NCI-H1105 (cell line): ENCODE measurements at regions not wholly inside any gene's neighbourhood (a gene's known extent, or its start where the extent isn't known, plus 50 kb on each side); places are given as distances from the start of the nearest gene placed in this dataset.
"Not testable (repeated sequence)": the region's sequence is repeated elsewhere in the genome, so short reads cannot be mapped to it uniquely, and the experiment has no call there.

Experiments
- DNase-seq: peaks from one replicate; lab custom pipeline; 2025; lab: John Stamatoyannopoulos, UW

GRCh38 chr2:234275515-234275914 is 221.4 kb downstream of the ARL4C start:
- peak; percentile 64 for DNase-seq

- DNase-seq, result no peak
These were observed 222.8 kb downstream of the ARL4C start for GRCh38 chr2:234273887-234274584.

GRCh38 chr2:234272069-234272850 is 221.8 kb downstream of the SPP2 start:
- no peak for DNase-seq

- no peak for DNase-seq
These were observed 220.8 kb downstream of the SPP2 start for GRCh38 chr2:234271338-234271737.

GRCh38 chr2:234269769-234270204 is 219.3 kb downstream of the SPP2 start:
- no peak for DNase-seq

DNA sequence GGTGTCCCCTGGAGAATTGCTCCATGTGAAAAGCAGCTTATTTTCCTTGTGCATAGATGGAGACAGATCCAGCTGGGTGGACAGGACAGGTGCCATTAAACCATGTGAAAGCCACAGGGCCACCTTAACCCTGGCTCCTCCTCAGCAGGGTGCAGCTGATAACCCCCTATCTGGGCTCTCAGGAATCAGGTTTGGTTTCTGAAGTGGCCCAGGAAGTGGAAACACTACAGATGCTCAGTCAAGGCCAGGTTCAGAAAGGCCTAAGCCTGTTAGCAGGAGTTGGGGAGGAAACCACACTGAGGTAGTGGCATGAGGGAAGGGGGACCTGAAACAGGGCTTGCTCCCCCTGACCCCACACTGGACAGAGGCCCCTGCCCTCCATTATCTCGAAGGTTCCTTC is 217.0 kb downstream of the SPP2 start:
- DNase-seq, result no peak

- DNase-seq, result no peak
These were observed 216.4 kb downstream of the SPP2 start for GRCh38 chr2:234266952-234267351.

DNA sequence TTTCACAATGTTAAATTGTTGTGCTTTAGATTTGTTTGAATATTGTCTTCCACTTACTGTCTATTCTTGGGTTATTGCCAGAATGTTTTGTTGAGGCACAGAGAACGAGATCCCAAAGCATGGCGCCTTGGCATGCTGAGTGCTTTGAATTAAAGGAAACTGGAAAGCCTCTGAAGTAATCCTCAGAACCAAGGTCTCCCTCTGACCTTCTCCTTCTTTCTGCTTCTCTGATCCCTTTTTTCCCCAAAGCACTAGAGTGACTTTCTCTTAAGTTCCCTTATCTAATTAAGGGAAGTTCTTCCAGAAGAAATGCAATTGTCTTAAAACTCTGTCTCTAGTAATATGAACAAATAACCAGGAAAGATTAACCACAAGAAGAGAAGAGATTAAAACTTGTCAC is 214.7 kb downstream of the SPP2 start:
- no peak for DNase-seq

DNA sequence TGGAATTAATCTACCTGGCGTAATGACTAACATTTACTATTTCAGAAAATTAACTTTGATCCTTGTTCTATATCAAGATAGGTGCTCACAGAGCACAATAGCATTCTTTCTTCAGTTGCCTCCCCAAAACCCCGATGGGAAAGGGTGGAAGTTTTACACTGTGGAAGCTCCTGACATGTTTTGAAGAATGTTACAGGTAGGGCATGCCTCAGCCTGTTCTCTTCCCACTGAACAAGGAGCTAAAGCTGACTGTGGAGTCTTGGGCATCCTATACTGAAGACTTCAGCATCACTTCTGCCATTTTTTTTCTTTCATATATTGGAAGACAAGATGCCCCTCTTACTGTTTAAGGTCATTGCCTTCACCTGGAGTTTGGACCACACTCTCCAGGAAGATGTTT is 211.2 kb downstream of the SPP2 start:
- no peak for DNase-seq

DNA sequence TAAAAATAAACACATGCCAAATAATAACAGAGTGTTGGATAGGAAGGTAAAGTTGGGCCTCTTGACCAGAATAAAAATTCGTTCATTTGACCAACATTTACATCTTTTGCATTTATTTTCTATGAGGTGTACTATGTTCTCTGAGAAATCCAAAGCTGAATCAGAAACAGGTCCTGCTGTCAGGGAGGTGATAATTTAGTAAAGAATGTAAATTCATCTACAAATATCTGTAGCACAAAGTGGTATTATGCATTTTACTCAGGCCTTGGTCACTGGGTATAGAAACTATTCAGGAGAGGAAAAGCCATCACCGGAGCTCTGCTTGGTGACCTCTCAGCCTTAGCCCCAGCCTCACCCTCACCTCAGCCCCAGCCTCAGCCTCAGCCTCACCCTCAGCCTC is 208.9 kb downstream of the SPP2 start:
- no peak for DNase-seq

DNA sequence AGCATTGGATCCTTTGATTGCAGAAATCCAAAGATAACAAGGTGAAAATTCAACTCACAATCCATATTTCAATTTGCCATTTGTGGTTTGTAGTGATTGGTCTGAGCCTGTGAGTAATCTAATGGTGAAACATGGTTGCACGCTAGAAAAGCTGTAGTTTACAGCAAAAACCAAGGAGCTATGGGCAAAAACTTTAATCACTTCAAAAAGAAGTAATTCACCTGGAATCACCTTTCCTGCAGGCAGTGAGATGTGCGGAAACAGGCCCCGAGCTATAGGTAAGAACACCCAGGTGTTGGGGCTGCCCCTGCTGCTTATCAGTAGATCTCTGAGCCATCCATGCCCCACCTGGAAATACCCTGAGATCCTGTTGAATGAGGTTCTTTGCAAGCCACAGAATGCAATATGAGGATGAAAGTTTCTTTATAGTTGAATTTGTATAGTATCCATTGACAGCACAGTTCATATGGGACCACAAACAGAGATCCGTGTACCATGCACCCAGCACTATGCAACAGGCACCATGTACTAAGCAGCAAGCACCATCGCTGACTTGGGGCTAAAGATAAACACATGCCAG is 208.2 kb downstream of the SPP2 start:
- no peak for DNase-seq

DNA sequence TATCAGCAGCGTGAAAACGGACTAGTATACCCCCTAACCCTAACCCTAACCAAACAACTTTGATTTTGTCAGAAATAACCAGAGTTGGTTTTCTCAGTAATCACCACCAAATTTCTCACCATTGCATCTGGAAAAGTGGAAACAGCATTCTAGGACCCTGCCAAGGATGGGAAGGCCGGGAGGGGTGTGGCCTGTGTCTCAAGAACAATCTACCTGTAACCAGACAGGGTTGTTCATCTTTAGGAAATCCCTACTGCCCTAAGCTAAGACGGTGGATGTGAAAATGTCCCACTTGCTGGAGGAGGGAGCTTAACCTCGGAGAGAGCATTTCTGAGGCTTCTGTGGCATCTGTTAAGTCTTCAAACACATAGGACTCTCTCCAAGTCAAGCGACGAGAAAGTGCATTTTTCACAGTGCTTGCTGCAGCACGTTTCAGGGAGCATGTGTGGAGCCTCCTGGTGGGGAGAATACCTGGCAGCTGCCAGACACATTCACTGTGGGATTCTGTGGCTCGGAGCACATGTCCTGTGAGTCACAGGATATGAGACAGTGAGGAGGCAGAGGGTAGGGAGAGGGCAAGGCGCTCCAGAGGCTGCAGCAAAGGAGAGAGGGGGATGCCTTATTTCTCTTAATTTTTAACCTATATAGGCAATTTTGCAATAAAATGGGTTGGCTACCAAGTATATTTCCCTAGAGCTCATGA is 207.5 kb downstream of the SPP2 start:
- DNase-seq, result no peak

DNA sequence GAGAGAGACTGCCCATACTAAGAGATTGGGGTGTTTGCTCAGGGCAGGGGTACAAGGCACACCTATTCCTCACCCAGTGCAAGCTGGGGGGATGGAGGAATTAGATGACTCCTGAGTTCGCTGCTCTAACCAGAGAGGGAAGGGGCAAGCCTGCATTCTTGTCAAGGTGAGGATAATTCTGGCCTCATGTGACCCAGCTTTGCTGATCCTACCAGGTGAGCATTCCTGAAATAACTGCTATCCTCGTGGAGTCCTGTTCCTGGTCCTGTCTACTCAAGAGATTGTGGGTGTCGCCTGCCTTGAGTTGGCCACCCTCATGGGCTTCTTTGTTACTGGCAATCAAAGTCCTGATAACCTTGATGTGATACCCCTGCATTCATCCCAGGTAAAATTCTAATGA is 206.0 kb downstream of the SPP2 start:
- no peak for DNase-seq

DNA sequence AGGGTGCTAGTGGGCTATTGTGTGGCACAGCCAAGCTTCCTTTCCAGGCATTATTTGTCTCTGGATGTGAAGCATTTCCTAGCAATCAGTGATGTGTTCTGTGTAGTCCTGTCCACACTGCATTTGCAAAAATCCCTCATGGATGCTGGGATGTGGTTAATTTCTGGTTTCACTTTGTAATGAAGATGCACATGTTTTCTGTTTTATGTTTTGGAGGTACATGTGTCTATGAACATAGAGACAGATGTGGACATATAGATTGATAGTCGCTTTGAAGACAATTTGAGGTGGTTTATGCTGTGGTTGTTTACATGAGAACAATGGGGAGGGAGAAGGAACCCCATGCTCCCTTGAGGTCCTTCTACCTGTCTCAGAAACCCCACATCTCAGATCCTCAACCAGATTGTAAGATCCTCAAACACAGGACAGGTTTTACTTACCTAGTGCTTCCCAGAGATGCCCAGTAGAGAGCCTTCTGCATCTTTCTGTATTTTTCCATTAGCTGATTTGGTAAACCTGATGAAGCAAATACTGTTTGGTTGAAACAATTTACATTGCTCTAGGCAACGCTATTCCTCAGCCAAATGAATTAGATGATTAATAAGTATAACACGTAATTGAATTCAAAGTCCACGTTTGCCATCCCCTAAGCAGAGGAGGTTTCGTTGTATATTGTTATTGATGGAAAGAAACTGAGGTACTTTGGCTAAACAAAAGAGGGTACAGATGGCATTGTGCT is 204.4 kb downstream of the SPP2 start:
- no peak for DNase-seq

GRCh38 chr2:234252772-234253171 is 202.3 kb downstream of the SPP2 start:
- peak; percentile 68 for DNase-seq

- DNase-seq, result no peak
These were observed 201.1 kb downstream of the SPP2 start for GRCh38 chr2:234251326-234252271.

DNA sequence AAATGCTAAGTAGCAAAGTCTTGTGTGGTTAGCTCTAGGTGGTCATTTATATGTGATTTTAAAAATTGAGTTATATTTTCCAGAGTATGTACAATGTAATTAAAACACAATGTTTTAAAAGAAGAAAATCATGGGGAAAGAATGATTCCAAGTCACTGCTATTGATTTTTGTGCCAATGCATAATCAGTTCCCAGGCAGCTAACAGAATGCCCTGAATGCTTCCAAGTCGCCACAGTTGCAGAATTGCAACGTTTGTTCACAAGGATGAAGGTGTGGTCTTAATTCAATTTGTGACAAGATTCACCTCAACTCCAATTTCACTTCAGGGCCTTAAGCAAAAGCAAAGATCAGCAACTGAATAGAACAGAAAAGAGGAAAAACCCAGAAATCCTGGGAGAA is 200.4 kb downstream of the SPP2 start:
- DNase-seq, result no peak

GRCh38 chr2:234249873-234250272 is 199.4 kb downstream of the SPP2 start:
- no peak for DNase-seq

- no peak for DNase-seq
These were observed 198.7 kb downstream of the SPP2 start for GRCh38 chr2:234249034-234249735.

DNA sequence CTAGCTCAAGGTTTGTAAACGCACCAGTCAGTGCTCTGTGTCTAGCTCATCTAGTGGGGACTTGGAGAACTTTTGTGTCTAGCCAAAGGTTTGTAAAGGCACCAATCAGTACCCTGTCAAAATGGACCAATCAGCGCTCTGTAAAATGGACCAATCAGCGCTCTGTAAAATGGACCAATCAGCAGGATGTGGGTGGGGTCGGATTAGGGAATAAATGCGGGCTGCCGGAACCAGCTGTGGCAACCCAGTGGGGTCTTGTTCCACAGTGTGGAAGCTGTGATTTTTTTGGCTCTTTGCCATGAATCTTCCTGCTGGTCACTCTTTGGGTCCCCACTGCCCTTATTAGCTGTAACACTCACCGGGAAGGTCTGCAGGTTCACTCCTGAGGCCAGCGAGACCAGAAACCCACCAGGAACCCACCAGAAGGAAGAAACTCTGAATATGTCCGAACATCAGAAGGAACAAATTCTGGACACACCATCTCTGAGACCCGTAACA is 197.8 kb downstream of the SPP2 start:
- DNase-seq, result not testable (repeated sequence)
